ENCODE measurements at regions not wholly inside any gene's neighbourhood (a gene's known extent, or its start where the extent isn't known, plus 50 kb on each side); places are given as distances from the start of the nearest gene placed in this dataset.

GRCh38 chr3:118573912-118574311 is 460.7 kb downstream of the IGSF11 start:
- TF ChIP-seq, protein P1, sequence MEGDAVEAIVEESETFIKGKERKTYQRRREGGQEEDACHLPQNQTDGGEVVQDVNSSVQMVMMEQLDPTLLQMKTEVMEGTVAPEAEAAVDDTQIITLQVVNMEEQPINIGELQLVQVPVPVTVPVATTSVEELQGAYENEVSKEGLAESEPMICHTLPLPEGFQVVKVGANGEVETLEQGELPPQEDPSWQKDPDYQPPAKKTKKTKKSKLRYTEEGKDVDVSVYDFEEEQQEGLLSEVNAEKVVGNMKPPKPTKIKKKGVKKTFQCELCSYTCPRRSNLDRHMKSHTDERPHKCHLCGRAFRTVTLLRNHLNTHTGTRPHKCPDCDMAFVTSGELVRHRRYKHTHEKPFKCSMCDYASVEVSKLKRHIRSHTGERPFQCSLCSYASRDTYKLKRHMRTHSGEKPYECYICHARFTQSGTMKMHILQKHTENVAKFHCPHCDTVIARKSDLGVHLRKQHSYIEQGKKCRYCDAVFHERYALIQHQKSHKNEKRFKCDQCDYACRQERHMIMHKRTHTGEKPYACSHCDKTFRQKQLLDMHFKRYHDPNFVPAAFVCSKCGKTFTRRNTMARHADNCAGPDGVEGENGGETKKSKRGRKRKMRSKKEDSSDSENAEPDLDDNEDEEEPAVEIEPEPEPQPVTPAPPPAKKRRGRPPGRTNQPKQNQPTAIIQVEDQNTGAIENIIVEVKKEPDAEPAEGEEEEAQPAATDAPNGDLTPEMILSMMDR (IDR thresholded peaks at IDR 0.05) = no peak
- no peak for TF ChIP-seq POLR2A (IDR thresholded peaks at IDR 0.05)

Data from lower leg skin (tissue), 3 donors.